ENCODE measurements at regions not wholly inside any gene's neighbourhood (a gene's known extent, or its start where the extent isn't known, plus 50 kb on each side); places are given as distances from the start of the nearest gene placed in this dataset.

- DNase-seq (ENCODE audit: low read depth, low spot score): no peak
Measured at GRCh38 chr10:31263903-31264302, 55.1 kb upstream of the ZEB1 start.

- DNase-seq (ENCODE audit: low read depth, low spot score): no peak
Measured at GRCh38 chr10:31268444-31269303, 50.3 kb upstream of the ZEB1 start.

Data from astrocyte of the hippocampus (primary cell).